Activated CD8-positive, alpha-beta T cell treated with anti-CD3 and anti-CD28 coated beads for 36 hours (primary cell): ENCODE measurements at regions not wholly inside any gene's neighbourhood (a gene's known extent, or its start where the extent isn't known, plus 50 kb on each side); places are given as distances from the start of the nearest gene placed in this dataset.

Source experiments
- ATAC-seq: fragments of 200-7000 bp; cut with Tn5 transposase; one replicate; pipeline ENCODE4 v1.10.0; 2021; ENCODE audit warnings: mild to moderate bottlenecking, moderate library complexity
- CTCF ChIA-PET: fragments of 350-600 bp; sonication (Branson Sonifier 250); formaldehyde crosslinking; loops from one replicate; lab custom pipeline; 2021; ENCODE audit warnings: antibody characterized with exemption; lab: Charles Lee
- POLR2A ChIA-PET: fragments of 350-600 bp; sonication (Branson Sonifier 250); formaldehyde crosslinking; loops from one replicate; lab custom pipeline; 2021; ENCODE audit warnings: antibody characterized with exemption; lab: Charles Lee
- DNase-seq: peaks from one replicate; pipeline ENCODE4 v3.0.0-alpha.2; 2020
- H3K27ac Mint-ChIP-seq: one replicate; pipeline ENCODE4 v1.8.0; 2021; ENCODE audit warnings: mild to moderate bottlenecking, mixed read lengths
- H3K27me3 Mint-ChIP-seq: one replicate; pipeline ENCODE4 v1.8.0; 2021; ENCODE audit warnings: mixed read lengths
- H3K36me3 Mint-ChIP-seq: one replicate; pipeline ENCODE4 v1.8.0; 2021; ENCODE audit warnings: low read depth, mixed read lengths
- H3K4me1 Mint-ChIP-seq: one replicate; pipeline ENCODE4 v1.8.0; 2021; ENCODE audit warnings: low read depth, mixed read lengths
- H3K4me3 Mint-ChIP-seq: one replicate; pipeline ENCODE4 v1.8.0; 2021; ENCODE audit warnings: mild to moderate bottlenecking, moderate library complexity, mixed read lengths
- H3K9me3 Mint-ChIP-seq: one replicate; pipeline ENCODE4 v1.8.0; 2021; ENCODE audit warnings: mixed read lengths
- CTCF ChIP-seq: fragments of 200-600 bp; IDR thresholded peaks from one replicate; pipeline ENCODE4 v1.8.0; 2022; ENCODE audit warnings: antibody characterized with exemption, mild to moderate bottlenecking
- intact Hi-C: fragments of 100-400 bp; cut with micrococcal nuclease; formaldehyde crosslinking; loops from one replicate; pipeline ENCODE4 v1.10.0; 2022

- Mint-ChIP-seq H3K27ac (no peak overlapping the region), H3K27me3 (no peaks in the 10 kb centered on the region), H3K9me3 (no peaks in the 10 kb centered on the region), H3K4me3 (no peak overlapping the region), H3K36me3 (no peaks in the 10 kb centered on the region), H3K4me1 (peaks cover 5% of the 10 kb centered on the region)
- no peak for ATAC-seq
- CTCF ChIA-PET: no interaction called here
- no peak for DNase-seq
- POLR2A ChIA-PET: no interaction called here
- TF ChIP-seq CTCF: no peak
- intact Hi-C loops: no loop called here
Observed at GRCh38 chr12:90153827-90154226, 445.2 kb upstream of the ATP2B1 start.

GRCh38 chr12:90152897-90153624, 444.4 kb upstream of the ATP2B1 start:
- Mint-ChIP-seq H3K4me3 (no peak overlapping the region), H3K4me1 (peaks cover 5% of the 10 kb centered on the region), H3K9me3 (peaks cover 1% of the 10 kb centered on the region), H3K27me3 (no peaks in the 10 kb centered on the region), H3K36me3 (no peaks in the 10 kb centered on the region), H3K27ac (no peak overlapping the region)
- no peak for TF ChIP-seq CTCF
- no peak for ATAC-seq
- POLR2A ChIA-PET: no interaction called here
- no peak for DNase-seq
- CTCF ChIA-PET: no interaction called here
- intact Hi-C loops: no loop called here

- H3K27me3 Mint-ChIP-seq: peaks cover 2% of the 10 kb centered on the region
- TF ChIP-seq CTCF: no peak
- no peak overlapping the region for H3K27ac Mint-ChIP-seq
- ChIA-PET CTCF (no interaction called here), POLR2A (no interaction called here)
- intact Hi-C loops: no loop called here
- H3K9me3 Mint-ChIP-seq: peaks cover 2% of the 10 kb centered on the region
- H3K4me1 Mint-ChIP-seq: peaks cover 5% of the 10 kb centered on the region
- no peaks in the 10 kb centered on the region for H3K36me3 Mint-ChIP-seq
- DNase-seq (no peak), ATAC-seq (no peak)
- no peak overlapping the region for H3K4me3 Mint-ChIP-seq
Observed at GRCh38 chr12:90151491-90152015, 442.9 kb upstream of the ATP2B1 start.

GRCh38 chr12:90149453-90149852, 440.8 kb upstream of the ATP2B1 start:
- Mint-ChIP-seq H3K9me3 (peaks cover 2% of the 10 kb centered on the region), H3K27ac (no peak overlapping the region), H3K4me1 (peaks cover 5% of the 10 kb centered on the region), H3K36me3 (no peaks in the 10 kb centered on the region), H3K4me3 (no peak overlapping the region), H3K27me3 (peaks cover 2% of the 10 kb centered on the region)
- ATAC-seq: no peak
- ChIA-PET CTCF (no interaction called here), POLR2A (interaction anchor here (0.7 kb wide), 1 partner anchor 420 kb away, joined by 3 read pairs; no protein-coding TSS in a partner anchor)
- intact Hi-C loops: no loop called here
- no peak for TF ChIP-seq CTCF
- DNase-seq: no peak

GRCh38 chr12:90129366-90130030, 420.9 kb upstream of the ATP2B1 start:
- POLR2A ChIA-PET: interaction anchor here (0.5 kb wide), 1 partner anchor 751 kb away, joined by 3 read pairs; no protein-coding TSS in a partner anchor
- no peak overlapping the region for H3K4me3 Mint-ChIP-seq
- CTCF ChIA-PET: interaction anchor here (1.4 kb wide), 1 partner anchor 29 kb away, joined by 3 read pairs; no protein-coding TSS in a partner anchor

More at GRCh38 chr12:90129366-90130030, 420.9 kb upstream of the ATP2B1 start:
- no peak for TF ChIP-seq CTCF
- DNase-seq (no peak), ATAC-seq (no peak)
- intact Hi-C loops: no loop called here
- H3K4me1 Mint-ChIP-seq: no peaks in the 10 kb centered on the region
- H3K27ac Mint-ChIP-seq: no peak overlapping the region
- no peaks in the 10 kb centered on the region for H3K9me3 Mint-ChIP-seq
- peaks cover 2% of the 10 kb centered on the region for H3K27me3 Mint-ChIP-seq
- H3K36me3 Mint-ChIP-seq: no peaks in the 10 kb centered on the region
